H9 (cell line): ENCODE measurements at regions not wholly inside any gene's neighbourhood (a gene's known extent, or its start where the extent isn't known, plus 50 kb on each side); places are given as distances from the start of the nearest gene placed in this dataset.

Experiments used
- DNase-seq: peaks from one replicate; pipeline ENCODE4 v3.0.0-alpha.2; 2017
- H2AFZ ChIP-seq: one replicate; pipeline ENCODE4 v1.6.1; 2013; ENCODE audit warnings: mild to moderate bottlenecking, low read length, control low read depth, moderate library complexity
- H2AK5ac ChIP-seq: 2 replicates; pipeline ENCODE4 v1.6.1; 2013; ENCODE audit warnings: low read length, control low read depth, mixed read lengths; ENCODE audit not compliant: insufficient read length
- H2BK120ac ChIP-seq: one replicate; pipeline ENCODE4 v1.6.1; 2013; ENCODE audit warnings: low read depth, mild to moderate bottlenecking, low read length, control low read depth, inconsistent platforms; ENCODE audit not compliant: poor library complexity, severe bottlenecking
- H2BK12ac ChIP-seq: 2 replicates; pipeline ENCODE4 v1.6.1; 2013; ENCODE audit warnings: low read length, control low read depth, mixed read lengths, low read depth; ENCODE audit not compliant: insufficient read length
- H2BK15ac ChIP-seq: 2 replicates; pipeline ENCODE4 v1.6.1; 2013; ENCODE audit warnings: low read depth, low read length, control low read depth
- H2BK20ac ChIP-seq: one replicate; pipeline ENCODE4 v1.6.1; 2013; ENCODE audit warnings: low read depth, mild to moderate bottlenecking, low read length, control low read depth, inconsistent platforms; ENCODE audit not compliant: poor library complexity, severe bottlenecking
- H2BK5ac ChIP-seq: 2 replicates; pipeline ENCODE4 v1.6.1; 2013; ENCODE audit warnings: low read length, control low read depth, mixed read lengths; ENCODE audit not compliant: insufficient read length
- H3K14ac ChIP-seq: 2 replicates; pipeline ENCODE4 v1.6.1; 2013; ENCODE audit warnings: low read length, control low read depth; ENCODE audit not compliant: insufficient read depth
- H3K18ac ChIP-seq: 2 replicates; pipeline ENCODE4 v1.6.1; 2013; ENCODE audit warnings: low read depth, mild to moderate bottlenecking, mixed read lengths, low read length, control low read depth; ENCODE audit not compliant: insufficient read length
- H3K23ac ChIP-seq: 2 replicates; pipeline ENCODE4 v1.6.1; 2013; ENCODE audit warnings: low read length, control low read depth, mixed read lengths, low read depth; ENCODE audit not compliant: insufficient read length
- H3K23me2 ChIP-seq: 2 replicates; pipeline ENCODE4 v1.6.1; 2013; ENCODE audit warnings: low read depth, mild to moderate bottlenecking, mixed read lengths, low read length, control low read depth; ENCODE audit not compliant: insufficient read length, poor library complexity, severe bottlenecking
- H3K27ac ChIP-seq: 2 replicates; pipeline ENCODE4 v1.5.1; 2013; ENCODE audit warnings: low read length, control low read depth, mixed read lengths, low read depth; ENCODE audit not compliant: insufficient read length
- H3K27me3 ChIP-seq: 2 replicates; pipeline ENCODE4 v1.6.1; 2013; ENCODE audit warnings: low read length, control low read depth, inconsistent platforms; ENCODE audit not compliant: insufficient read depth
- H3K4ac ChIP-seq: 2 replicates; pipeline ENCODE4 v1.6.1; 2013; ENCODE audit warnings: low read depth, mild to moderate bottlenecking, control low read depth, inconsistent platforms, low read length, moderate library complexity
- H3K4me1 ChIP-seq: 2 replicates; pipeline ENCODE4 v1.6.1; 2013; ENCODE audit warnings: low read length, control low read depth, inconsistent platforms; ENCODE audit not compliant: insufficient read depth
- H3K4me2 ChIP-seq: 2 replicates; pipeline ENCODE4 v1.6.1; 2013; ENCODE audit warnings: low read length, control low read depth, mixed read lengths; ENCODE audit not compliant: insufficient read length, insufficient read depth
- H3K56ac ChIP-seq: 2 replicates; pipeline ENCODE4 v1.6.1; 2013; ENCODE audit warnings: low read depth, mild to moderate bottlenecking, mixed read lengths, low read length, control low read depth; ENCODE audit not compliant: insufficient read length
- H3K79me1 ChIP-seq: 2 replicates; pipeline ENCODE4 v1.6.1; 2013; ENCODE audit warnings: low read depth, mild to moderate bottlenecking, moderate library complexity, low read length, control low read depth, inconsistent platforms; ENCODE audit not compliant: insufficient read depth, poor library complexity, severe bottlenecking
- H3K79me2 ChIP-seq: 2 replicates; pipeline ENCODE4 v1.6.1; 2013; ENCODE audit warnings: low read length, control low read depth, inconsistent platforms; ENCODE audit not compliant: insufficient read depth
- H3K9ac ChIP-seq: 2 replicates; pipeline ENCODE4 v1.6.1; 2013; ENCODE audit warnings: low read length, control low read depth, mixed read lengths; ENCODE audit not compliant: insufficient read length; ENCODE audit errors: extremely low read depth
- H3K9me3 ChIP-seq: one replicate; pipeline ENCODE4 v1.6.1; 2013; ENCODE audit warnings: low read depth, low read length, inconsistent platforms; ENCODE audit not compliant: control insufficient read depth
- H3T11ph ChIP-seq: one replicate; pipeline ENCODE4 v1.6.1; 2013; ENCODE audit warnings: mild to moderate bottlenecking, low read length, control low read depth, inconsistent platforms
- H4K20me1 ChIP-seq: one replicate; pipeline ENCODE4 v1.6.1; 2013; ENCODE audit not compliant: control insufficient read depth, insufficient read length, insufficient read depth
- H4K5ac ChIP-seq: 2 replicates; pipeline ENCODE4 v1.6.1; 2013; ENCODE audit warnings: low read depth, mild to moderate bottlenecking, mixed read lengths, low read length, control low read depth; ENCODE audit not compliant: insufficient read length
- H4K8ac ChIP-seq: replicated peaks from 2 replicates; pipeline ENCODE4 v1.6.1; 2013; ENCODE audit warnings: low read length, control low read depth, mixed read lengths, low read depth; ENCODE audit not compliant: insufficient read length
- H4K91ac ChIP-seq: 2 replicates; pipeline ENCODE4 v1.6.1; 2013; ENCODE audit warnings: low read depth, mild to moderate bottlenecking, moderate library complexity, mixed read lengths, low read length, control low read depth; ENCODE audit not compliant: insufficient read length
- H3K27ac Mint-ChIP-seq, 3 experiments: 2 replicates in 2 of 3; 3 replicates in 1 of 3; pipeline ENCODE4 v1.8.0; 2020 to 2021; ENCODE audit warnings: mixed read lengths in 3 of 3, mild to moderate bottlenecking in 1 of 3, moderate library complexity in 1 of 3
- H3K27me3 Mint-ChIP-seq: 2 replicates; pipeline ENCODE4 v1.8.0; 2021; ENCODE audit warnings: low read depth, mild to moderate bottlenecking, moderate library complexity, mixed read lengths
- H3K36me3 Mint-ChIP-seq, 3 experiments: 2 replicates in 2 of 3; 3 replicates in 1 of 3; pipeline ENCODE4 v1.8.0; 2020 to 2021; ENCODE audit warnings: low read depth in 3 of 3, mixed read lengths in 3 of 3; ENCODE audit not compliant: insufficient read depth in 1 of 3
- H3K4me1 Mint-ChIP-seq, 2 experiments: 2 replicates each; pipeline ENCODE4 v1.8.0; 2020; ENCODE audit warnings: mixed read lengths in 2 of 2
- H3K4me3 Mint-ChIP-seq, 2 experiments: 2 replicates in 1 of 2; 3 replicates in 1 of 2; pipeline ENCODE4 v1.8.0; 2020 to 2021; ENCODE audit warnings: mild to moderate bottlenecking in 2 of 2, mixed read lengths in 2 of 2, moderate library complexity in 1 of 2
- H3K9me3 Mint-ChIP-seq, 2 experiments: 2 replicates in 1 of 2; 3 replicates in 1 of 2; pipeline ENCODE4 v1.8.0; 2020; ENCODE audit warnings: mild to moderate bottlenecking in 2 of 2, mixed read lengths in 2 of 2, moderate library complexity in 1 of 2
- WGBS: extraction: QIAGEN DNeasy Blood & Tissue Kit; methylation state at CpG from one replicate; pipeline ENCODE4 v1.1.7; 2013; ENCODE audit warnings: missing lambda C conversion rate, low lambda C conversion rate, mixed read lengths; ENCODE audit not compliant: insufficient read length; ENCODE audit errors: extremely low coverage; 5-methylcytosine and 5-hydroxymethylcytosine counted together
- TF ChIP-seq, protein P1 (sequence below): fragments of 200-600 bp; sonication (generic); conservative IDR thresholded peaks from 3 replicates; pipeline ENCODE4 v1.8.0; 2021; ENCODE audit warnings: antibody characterized with exemption, mild to moderate bottlenecking

DNA sequence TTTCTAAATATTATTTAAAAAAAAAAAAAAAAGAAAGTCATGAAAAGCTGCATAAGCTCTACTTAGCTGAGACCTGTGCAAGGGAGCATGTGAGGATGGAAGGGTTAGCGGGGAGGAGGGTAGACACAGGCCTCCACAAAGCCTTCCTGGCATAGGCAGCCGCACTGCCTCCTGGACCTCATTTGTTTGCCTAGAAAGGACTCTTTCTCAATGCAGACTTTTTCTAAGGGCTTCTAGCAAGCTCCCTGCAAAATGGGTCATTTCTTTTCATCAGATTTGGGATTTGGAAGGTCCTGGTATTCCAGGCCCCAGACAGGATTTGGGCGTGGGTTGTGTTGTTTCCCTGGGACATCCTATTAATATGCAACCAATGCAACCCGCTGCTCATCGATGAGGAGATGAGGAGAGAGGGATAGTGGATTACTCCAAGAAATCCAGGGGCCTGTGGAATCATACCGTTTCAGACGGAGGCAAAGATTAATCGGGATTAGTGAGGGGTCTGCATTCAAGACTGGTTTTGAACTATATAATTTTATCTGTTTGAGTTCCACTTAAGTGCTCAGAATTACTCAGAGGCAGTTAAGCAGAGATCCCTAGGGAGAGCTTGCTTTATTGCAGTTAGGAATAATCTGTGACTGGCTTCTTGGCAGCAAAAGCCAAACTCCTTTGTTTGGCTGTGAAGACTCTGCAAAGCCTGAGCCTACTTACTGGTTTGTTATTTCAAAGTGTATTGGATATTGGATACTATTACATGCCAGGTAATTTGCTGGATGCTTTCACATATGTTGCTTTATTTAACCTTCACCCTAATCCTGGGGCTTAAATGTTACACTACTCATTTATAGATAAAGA, 106.9 kb upstream of the NAV2 start:
- Histone ChIP-seq H3K4me1 (no peaks in the 10 kb centered on the region; the same call in 1 of the 2 replicates), H2BK12ac (no peak overlapping the region), H3K9me3 (no peaks in the 10 kb centered on the region), H2BK15ac (no peak overlapping the region), H2AFZ (no peak overlapping the region), H3K23me2 (no peaks in the 10 kb centered on the region), H3K56ac (no peak overlapping the region), H4K8ac (no peak overlapping the region), H3K79me1 (no peaks in the 10 kb centered on the region), H3K18ac (no peak overlapping the region), H2AK5ac (no peak overlapping the region), H2BK120ac (no peak overlapping the region), H3T11ph (no peak overlapping the region), H4K91ac (no peak overlapping the region), H4K5ac (no peak overlapping the region), H2BK5ac (no peak overlapping the region), H3K79me2 (no peaks in the 10 kb centered on the region), H4K20me1 (no peaks in the 10 kb centered on the region), H3K4ac (no peak overlapping the region), H3K14ac (no peak overlapping the region), H2BK20ac (no peak overlapping the region), H3K23ac (no peak overlapping the region), H3K27ac (no peak overlapping the region), H3K4me2 (no peak overlapping the region), H3K9ac (no peak overlapping the region), H3K27me3 (no peaks in the 10 kb centered on the region)
- WGBS = no CpG with 5 or more reads among the region's 8 CpGs
- Mint-ChIP-seq H3K27ac (no peak overlapping the region), H3K27me3 (peaks cover 7% of the 10 kb centered on the region), H3K4me1 (peaks cover 9 to 10% of the 10 kb centered on the region in 2 experiments; a peak in 3 of 4 replicates), H3K4me3 (no peak overlapping the region), H3K36me3 (peaks cover 0 to 9% (median 0%) of the 10 kb centered on the region in 3 experiments; a peak in 4 of 7 replicates), H3K9me3 (peaks cover 17 to 19% of the 10 kb centered on the region in 2 experiments)
- TF ChIP-seq, protein P1, sequence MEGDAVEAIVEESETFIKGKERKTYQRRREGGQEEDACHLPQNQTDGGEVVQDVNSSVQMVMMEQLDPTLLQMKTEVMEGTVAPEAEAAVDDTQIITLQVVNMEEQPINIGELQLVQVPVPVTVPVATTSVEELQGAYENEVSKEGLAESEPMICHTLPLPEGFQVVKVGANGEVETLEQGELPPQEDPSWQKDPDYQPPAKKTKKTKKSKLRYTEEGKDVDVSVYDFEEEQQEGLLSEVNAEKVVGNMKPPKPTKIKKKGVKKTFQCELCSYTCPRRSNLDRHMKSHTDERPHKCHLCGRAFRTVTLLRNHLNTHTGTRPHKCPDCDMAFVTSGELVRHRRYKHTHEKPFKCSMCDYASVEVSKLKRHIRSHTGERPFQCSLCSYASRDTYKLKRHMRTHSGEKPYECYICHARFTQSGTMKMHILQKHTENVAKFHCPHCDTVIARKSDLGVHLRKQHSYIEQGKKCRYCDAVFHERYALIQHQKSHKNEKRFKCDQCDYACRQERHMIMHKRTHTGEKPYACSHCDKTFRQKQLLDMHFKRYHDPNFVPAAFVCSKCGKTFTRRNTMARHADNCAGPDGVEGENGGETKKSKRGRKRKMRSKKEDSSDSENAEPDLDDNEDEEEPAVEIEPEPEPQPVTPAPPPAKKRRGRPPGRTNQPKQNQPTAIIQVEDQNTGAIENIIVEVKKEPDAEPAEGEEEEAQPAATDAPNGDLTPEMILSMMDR = no peak
- no peak for DNase-seq
